Brain microvascular endothelial cell (primary cell): ENCODE measurements at regions not wholly inside any gene's neighbourhood (a gene's known extent, or its start where the extent isn't known, plus 50 kb on each side); places are given as distances from the start of the nearest gene placed in this dataset.

Experiments
- DNase-seq: peaks from one replicate; pipeline ENCODE4 v3.0.0-alpha.2; 2020
- H3K27ac ChIP-seq: fragments of 250-450 bp; sonication (Bioruptor Pico); 2 replicates; pipeline ENCODE4 v1.5.1; 2020; ENCODE audit warnings: mild to moderate bottlenecking, moderate library complexity
- H3K27me3 ChIP-seq: fragments of 250-450 bp; sonication (Bioruptor Pico); replicated peaks from 2 replicates; pipeline ENCODE4 v1.5.1; 2020; ENCODE audit warnings: mild to moderate bottlenecking
- H3K36me3 ChIP-seq: fragments of 250-450 bp; sonication (Bioruptor Pico); replicated peaks from 2 replicates; pipeline ENCODE4 v1.5.1; 2020; ENCODE audit warnings: mild to moderate bottlenecking
- H3K4me3 ChIP-seq: 2 replicates; pipeline ENCODE4 v1.5.1; 2011; ENCODE audit warnings: low read depth, mild to moderate bottlenecking, control low read depth, low read length, moderate library complexity
- CTCF ChIP-seq: IDR thresholded peaks from 2 replicates; pipeline ENCODE4 v1.5.1; 2011; ENCODE audit warnings: low read depth, mild to moderate bottlenecking, moderate library complexity, low read length, control low read depth, inconsistent platforms; ENCODE audit errors: missing control alignments
- in situ Hi-C: cut with HindIII; loops from 2 replicates; pipeline ENCODE4 v1.10.0; 2017; ENCODE audit warnings: low sequenced_read_pairs, low pct_ligation_motif_present

- Histone ChIP-seq H3K27me3 (no peaks in the 10 kb centered on the region), H3K4me3 (no peak overlapping the region), H3K27ac (no peak overlapping the region), H3K36me3 (no peaks in the 10 kb centered on the region)
- no peak for TF ChIP-seq CTCF
- DNase-seq = no peak
- in situ Hi-C loops = no loop called here
Measured at GRCh38 chr20:40802886-40803285, 113.8 kb upstream of the MAFB start.

- no peaks in the 10 kb centered on the region for H3K36me3 ChIP-seq
- no peaks in the 10 kb centered on the region for H3K27me3 ChIP-seq
- in situ Hi-C loops = no loop called here
- no peak for DNase-seq
- TF ChIP-seq CTCF = no peak
- no peak overlapping the region for H3K4me3 ChIP-seq
- H3K27ac ChIP-seq = no peak overlapping the region
Measured at GRCh38 chr20:40803381-40803780, 114.3 kb upstream of the MAFB start.

DNA sequence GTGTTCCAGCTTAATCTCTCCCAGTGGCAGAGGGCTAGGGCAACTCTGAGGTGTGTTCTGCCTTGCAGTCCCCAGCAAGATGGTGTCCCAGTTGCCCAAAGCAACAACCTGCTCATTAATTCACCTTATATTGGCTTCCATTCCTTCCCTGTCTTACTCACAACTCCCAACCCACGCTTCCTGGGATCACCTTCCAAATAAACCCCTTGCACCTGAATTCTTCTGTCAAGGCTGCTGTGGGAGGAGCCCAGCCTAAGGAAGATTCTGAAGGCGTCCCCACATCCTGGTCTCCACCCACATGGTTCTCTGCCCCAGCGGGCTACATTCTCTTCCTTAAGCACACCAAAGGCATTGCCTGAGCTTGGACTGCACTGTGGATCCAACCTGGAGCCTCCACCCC lies 116.6 kb upstream of the MAFB start:
- no peaks in the 10 kb centered on the region for H3K36me3 ChIP-seq
- no peak overlapping the region for H3K27ac ChIP-seq
- H3K27me3 ChIP-seq = no peaks in the 10 kb centered on the region
- in situ Hi-C loops = no loop called here
- no peak for DNase-seq
- no peak overlapping the region for H3K4me3 ChIP-seq
- TF ChIP-seq CTCF = no peak

DNA sequence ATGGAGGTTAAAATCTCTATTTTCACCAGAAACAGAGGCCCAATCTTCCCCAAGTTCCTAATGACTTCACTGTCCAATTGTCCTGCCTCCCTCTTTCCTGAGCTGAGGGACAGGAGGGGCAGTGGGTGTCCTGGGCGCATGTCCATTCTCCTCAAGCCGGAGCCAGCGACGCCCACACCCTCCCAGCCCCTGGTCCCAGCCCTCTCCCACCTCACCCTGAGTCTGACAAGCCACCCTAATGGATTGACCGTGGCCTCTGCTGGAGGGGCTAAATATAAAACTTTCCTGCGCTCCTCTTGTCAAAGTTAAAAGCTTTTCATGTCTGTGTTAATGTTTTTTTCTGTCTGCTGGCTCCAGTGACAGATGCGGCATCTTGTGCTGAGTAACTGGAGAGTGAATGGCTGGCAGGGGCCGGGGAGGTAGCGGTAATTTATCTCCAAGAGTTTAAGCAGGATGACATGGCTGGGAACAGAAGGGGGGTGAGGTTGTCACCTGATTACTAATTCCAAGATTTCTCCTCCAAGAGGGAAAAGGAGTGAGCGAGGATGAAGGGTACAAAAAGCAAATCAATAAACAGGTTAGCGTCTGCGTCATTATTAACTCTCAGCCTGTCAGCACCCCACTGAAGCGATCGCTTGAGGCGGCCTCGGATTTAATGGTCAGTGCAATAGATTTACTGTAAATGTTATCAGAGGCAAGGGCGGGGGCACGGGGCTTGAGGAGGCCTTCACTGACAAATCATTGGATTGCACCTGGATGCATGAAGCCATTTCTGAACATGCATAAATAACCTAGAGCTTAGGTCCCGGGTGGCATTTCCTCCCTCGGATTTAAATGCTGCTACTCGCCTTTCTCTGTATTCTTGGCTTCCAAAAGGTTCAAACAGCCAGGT lies 118.1 kb upstream of the MAFB start:
- in situ Hi-C loops = no loop called here
- no peak for DNase-seq
- Histone ChIP-seq H3K4me3 (no peak overlapping the region), H3K27me3 (no peaks in the 10 kb centered on the region), H3K36me3 (no peaks in the 10 kb centered on the region), H3K27ac (no peak overlapping the region)
- no peak for TF ChIP-seq CTCF

DNA sequence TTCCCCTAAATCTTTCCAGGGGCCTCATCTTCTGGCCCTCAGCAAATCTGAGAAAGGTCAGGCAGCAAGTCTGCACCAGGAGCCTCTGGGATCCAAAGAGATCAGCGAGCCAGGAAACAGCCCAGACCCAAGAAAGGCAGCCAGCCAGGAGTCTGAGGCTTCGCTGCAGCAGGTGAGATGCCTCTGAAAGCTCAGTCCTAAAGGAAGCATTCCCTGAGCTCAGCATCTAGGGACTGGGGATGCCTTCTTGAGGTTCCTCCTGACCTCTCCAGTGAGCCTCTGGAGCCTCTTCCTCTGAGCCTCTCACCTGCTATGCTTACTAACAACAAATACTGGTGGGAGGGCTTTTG lies 118.8 kb upstream of the MAFB start:
- no peaks in the 10 kb centered on the region for H3K36me3 ChIP-seq
- no peak for TF ChIP-seq CTCF
- no peak for DNase-seq
- no peak overlapping the region for H3K27ac ChIP-seq
- in situ Hi-C loops = no loop called here
- no peaks in the 10 kb centered on the region for H3K27me3 ChIP-seq
- H3K4me3 ChIP-seq = no peak overlapping the region

DNA sequence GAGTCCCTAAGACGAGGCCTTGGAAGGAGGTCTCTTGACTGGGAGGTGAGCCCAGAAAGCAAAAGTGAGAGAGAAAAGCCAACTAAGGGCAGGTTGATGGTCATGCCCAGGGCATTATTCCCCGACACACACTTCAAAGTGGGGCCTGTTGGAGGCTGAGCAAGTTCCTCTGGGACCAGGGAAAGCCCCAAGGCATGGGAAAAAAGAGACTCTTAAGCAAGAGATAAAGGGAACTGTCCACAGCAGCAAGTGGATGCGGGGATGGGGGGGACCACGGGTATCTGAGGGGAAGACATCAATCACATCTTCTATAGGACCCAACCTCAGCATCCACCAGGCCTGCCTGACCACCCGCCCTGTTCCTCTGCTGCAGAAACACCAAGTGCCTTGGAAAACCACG lies 119.9 kb upstream of the MAFB start:
- Histone ChIP-seq H3K36me3 (no peaks in the 10 kb centered on the region), H3K27ac (no peak overlapping the region), H3K27me3 (no peaks in the 10 kb centered on the region), H3K4me3 (no peak overlapping the region)
- TF ChIP-seq CTCF = no peak
- DNase-seq = no peak
- in situ Hi-C loops = no loop called here
